ENCODE measurements at regions not wholly inside any gene's neighbourhood (a gene's known extent, or its start where the extent isn't known, plus 50 kb on each side); places are given as distances from the start of the nearest gene placed in this dataset.

- TF ChIP-seq POLR2AphosphoS5 (IDR thresholded peaks at IDR 0.05; ENCODE audit: low read depth, low read length) (no peak), CTCF (IDR thresholded peaks at IDR 0.05) (no peak), REST (IDR thresholded peaks at IDR 0.05; ENCODE audit: insufficient read depth in 1 of 2, low read depth in 2 of 2, low read length in 1 of 2) (no peak)
Measured at GRCh38 chr18:55654986-55655385, 67.0 kb upstream of the TCF4 start.

Measured in Panc1 (cell line).